ENCODE measurements at regions not wholly inside any gene's neighbourhood (a gene's known extent, or its start where the extent isn't known, plus 50 kb on each side); places are given as distances from the start of the nearest gene placed in this dataset.
"Not testable (repeated sequence)": the region's sequence is repeated elsewhere in the genome, so short reads cannot be mapped to it uniquely, and the experiment has no call there.

GRCh38 chr7:57740126-57740525 is 290.1 kb downstream of the ZNF716 start:
- DNase-seq, result not testable (repeated sequence)

- no peak for DNase-seq
Observed at GRCh38 chr7:57769131-57769530, 319.2 kb downstream of the ZNF716 start.

- DNase-seq, result peak; percentile 36
Observed at GRCh38 chr7:57769958-57770357, 320.0 kb downstream of the ZNF716 start.

GRCh38 chr7:57772126-57772924 is 322.3 kb downstream of the ZNF716 start:
- DNase-seq, result peak; percentile 70

GRCh38 chr7:57774300-57774699 is 324.3 kb downstream of the ZNF716 start:
- no peak for DNase-seq

GRCh38 chr7:57775396-57776088 is 325.6 kb downstream of the ZNF716 start:
- DNase-seq, result no peak

- DNase-seq, result peak; percentile 6
Observed at GRCh38 chr7:57776136-57776856, 326.3 kb downstream of the ZNF716 start.

- DNase-seq, result no peak
Observed at GRCh38 chr7:57789130-57789529, 339.2 kb downstream of the ZNF716 start.

GRCh38 chr7:57819491-57819981 is 369.6 kb downstream of the ZNF716 start:
- no peak for DNase-seq

GRCh38 chr7:57820477-57820876 is 370.5 kb downstream of the ZNF716 start:
- DNase-seq, result no peak

GRCh38 chr7:57821438-57822382 is 371.7 kb downstream of the ZNF716 start:
- no peak for DNase-seq

- DNase-seq, result not testable (repeated sequence)
Observed at GRCh38 chr7:57826548-57826947, 376.6 kb downstream of the ZNF716 start.

GRCh38 chr7:57835161-57835560 is 385.2 kb downstream of the ZNF716 start:
- DNase-seq, result not testable (repeated sequence)

GRCh38 chr7:57839152-57839551 is 389.2 kb downstream of the ZNF716 start:
- DNase-seq, result not testable (repeated sequence)

- peak; percentile 77 for DNase-seq
Observed at GRCh38 chr7:57867884-57868701, 418.1 kb downstream of the ZNF716 start.

- DNase-seq, result peak; percentile 78
Observed at GRCh38 chr7:57868771-57869483, 418.9 kb downstream of the ZNF716 start.
